Osteocyte (in vitro differentiated cells): ENCODE measurements at regions not wholly inside any gene's neighbourhood (a gene's known extent, or its start where the extent isn't known, plus 50 kb on each side); places are given as distances from the start of the nearest gene placed in this dataset.

Source experiments
- DNase-seq: peaks from one replicate; pipeline ENCODE4 v3.0.0; 2021; ENCODE audit warnings: mixed read lengths; ENCODE audit not compliant: unreplicated experiment; ENCODE audit errors: extremely low spot score
- H3K27ac Mint-ChIP-seq: one replicate; pipeline ENCODE4 v1.8.0; 2021; ENCODE audit warnings: mild to moderate bottlenecking, mixed read lengths; ENCODE audit not compliant: unreplicated experiment
- H3K27me3 Mint-ChIP-seq: one replicate; pipeline ENCODE4 v1.8.0; 2021; ENCODE audit warnings: mixed read lengths; ENCODE audit not compliant: unreplicated experiment
- H3K36me3 Mint-ChIP-seq: one replicate; pipeline ENCODE4 v1.8.0; 2021; ENCODE audit warnings: mixed read lengths; ENCODE audit not compliant: unreplicated experiment
- H3K4me1 Mint-ChIP-seq: one replicate; pipeline ENCODE4 v1.8.0; 2021; ENCODE audit warnings: mixed read lengths; ENCODE audit not compliant: unreplicated experiment
- H3K4me3 Mint-ChIP-seq: one replicate; pipeline ENCODE4 v1.8.0; 2021; ENCODE audit warnings: mild to moderate bottlenecking, moderate library complexity, mixed read lengths; ENCODE audit not compliant: unreplicated experiment
- H3K9me3 Mint-ChIP-seq: one replicate; pipeline ENCODE4 v1.8.0; 2021; ENCODE audit warnings: mixed read lengths; ENCODE audit not compliant: unreplicated experiment
- CTCF ChIP-seq: fragments of 200-600 bp; sonication (generic); IDR thresholded peaks from 2 replicates; pipeline ENCODE4 v1.5.0; 2021; ENCODE audit warnings: antibody characterized with exemption, mild to moderate bottlenecking, moderate library complexity

- Mint-ChIP-seq H3K4me3 (no peak overlapping the region), H3K27ac (no peak overlapping the region), H3K36me3 (no peaks in the 10 kb centered on the region), H3K27me3 (peaks cover 3% of the 10 kb centered on the region), H3K9me3 (peaks cover 5% of the 10 kb centered on the region), H3K4me1 (no peaks in the 10 kb centered on the region)
- TF ChIP-seq CTCF = no peak
- peak; percentile 75 for DNase-seq
Measured at GRCh38 chr11:120056301-120057027, 81.4 kb downstream of the TRIM29 start.

- Mint-ChIP-seq H3K4me1 (no peaks in the 10 kb centered on the region), H3K9me3 (peaks cover 5% of the 10 kb centered on the region), H3K27ac (no peak overlapping the region), H3K36me3 (no peaks in the 10 kb centered on the region), H3K27me3 (peaks cover 3% of the 10 kb centered on the region), H3K4me3 (no peak overlapping the region)
- TF ChIP-seq CTCF = no peak
- peak; percentile 46 for DNase-seq
Measured at GRCh38 chr11:120055646-120056045, 82.3 kb downstream of the TRIM29 start.

DNA sequence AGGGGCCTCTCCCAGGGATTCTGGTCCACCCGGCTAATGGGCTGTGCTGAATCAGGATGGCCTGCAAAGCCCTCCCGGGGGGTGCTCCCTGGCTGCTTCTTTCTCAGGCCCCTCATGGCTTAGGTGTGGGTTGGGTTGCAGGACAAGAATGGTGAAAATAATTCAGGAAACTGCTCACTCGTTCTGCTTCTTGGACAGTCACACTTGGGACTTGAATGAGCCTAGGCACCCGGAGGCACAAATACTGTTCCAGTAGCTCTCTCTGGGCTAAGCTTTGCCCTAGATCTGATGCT is 83.2 kb downstream of the TRIM29 start:
- no peaks in the 10 kb centered on the region for H3K4me1 Mint-ChIP-seq
- H3K36me3 Mint-ChIP-seq = no peaks in the 10 kb centered on the region
- no peak for TF ChIP-seq CTCF
- H3K4me3 Mint-ChIP-seq = no peak overlapping the region
- peak; percentile 60 for DNase-seq
- peaks cover 3% of the 10 kb centered on the region for H3K27me3 Mint-ChIP-seq
- no peak overlapping the region for H3K27ac Mint-ChIP-seq
- H3K9me3 Mint-ChIP-seq = peaks cover 5% of the 10 kb centered on the region

- no peaks in the 10 kb centered on the region for H3K36me3 Mint-ChIP-seq
- no peak overlapping the region for H3K27ac Mint-ChIP-seq
- peaks cover 5% of the 10 kb centered on the region for H3K9me3 Mint-ChIP-seq
- no peaks in the 10 kb centered on the region for H3K4me1 Mint-ChIP-seq
- DNase-seq = peak; percentile 46
- TF ChIP-seq CTCF = no peak
- H3K27me3 Mint-ChIP-seq = peaks cover 3% of the 10 kb centered on the region
- H3K4me3 Mint-ChIP-seq = no peak overlapping the region
Measured at GRCh38 chr11:120054016-120054752, 83.7 kb downstream of the TRIM29 start.

- Mint-ChIP-seq H3K9me3 (peaks cover 11% of the 10 kb centered on the region), H3K4me3 (no peak overlapping the region), H3K27me3 (peaks cover under 1% of the 10 kb centered on the region), H3K36me3 (no peaks in the 10 kb centered on the region), H3K4me1 (no peaks in the 10 kb centered on the region), H3K27ac (no peak overlapping the region)
- peak; percentile 60 for DNase-seq
- TF ChIP-seq CTCF = no peak
Measured at GRCh38 chr11:120052196-120052775, 85.6 kb downstream of the TRIM29 start.
